ENCODE measurements at regions not wholly inside any gene's neighbourhood (a gene's known extent, or its start where the extent isn't known, plus 50 kb on each side); places are given as distances from the start of the nearest gene placed in this dataset.

GRCh38 chr16:5584109-5584508 is 486.5 kb upstream of the EEF2KMT start:
- Mint-ChIP-seq H3K4me1 (no peaks in the 10 kb centered on the region), H3K27me3 (ENCODE audit: low read depth) (peaks cover 20% of the 10 kb centered on the region), H3K27ac (ENCODE audit: unreplicated experiment) (no peak overlapping the region), H3K36me3 (ENCODE audit: low read depth) (no peaks in the 10 kb centered on the region), H3K4me3 (no peak overlapping the region), H3K9me3 (no peaks in the 10 kb centered on the region)
- TF ChIP-seq CTCF (conservative IDR thresholded peaks at IDR 0.05) = no peak
- DNase-seq (ENCODE audit: low read depth, low spot score) = no peak

- H3K4me1 Mint-ChIP-seq = no peaks in the 10 kb centered on the region
- no peaks in the 10 kb centered on the region for H3K9me3 Mint-ChIP-seq
- H3K4me3 Mint-ChIP-seq = no peak overlapping the region
- H3K27ac Mint-ChIP-seq (ENCODE audit: unreplicated experiment) = no peak overlapping the region
- H3K27me3 Mint-ChIP-seq (ENCODE audit: low read depth) = peaks cover 17% of the 10 kb centered on the region
- no peak for TF ChIP-seq CTCF (conservative IDR thresholded peaks at IDR 0.05)
- H3K36me3 Mint-ChIP-seq (ENCODE audit: low read depth) = no peaks in the 10 kb centered on the region
- no peak for DNase-seq (ENCODE audit: low read depth, low spot score)
Measured at GRCh38 chr16:5582529-5582928, 484.9 kb upstream of the EEF2KMT start.

- Mint-ChIP-seq H3K4me3 (no peak overlapping the region), H3K36me3 (ENCODE audit: low read depth) (no peaks in the 10 kb centered on the region), H3K27me3 (ENCODE audit: low read depth) (peaks cover 23% of the 10 kb centered on the region), H3K4me1 (no peaks in the 10 kb centered on the region), H3K27ac (ENCODE audit: unreplicated experiment) (no peak overlapping the region), H3K9me3 (no peaks in the 10 kb centered on the region)
- DNase-seq (ENCODE audit: low read depth, low spot score) = no peak
- no peak for TF ChIP-seq CTCF (conservative IDR thresholded peaks at IDR 0.05)
Measured at GRCh38 chr16:5581908-5582307, 484.3 kb upstream of the EEF2KMT start.

- H3K27ac Mint-ChIP-seq (ENCODE audit: unreplicated experiment) = no peak overlapping the region
- no peak for DNase-seq (ENCODE audit: low read depth, low spot score)
Measured at GRCh38 chr16:5581428-5581827, 483.8 kb upstream of the EEF2KMT start.

GRCh38 chr16:5580772-5581171 is 483.2 kb upstream of the EEF2KMT start:
- no peak for DNase-seq (ENCODE audit: low read depth, low spot score)
- H3K27me3 Mint-ChIP-seq (ENCODE audit: low read depth) = peaks cover 33% of the 10 kb centered on the region
- no peaks in the 10 kb centered on the region for H3K4me1 Mint-ChIP-seq
- no peak overlapping the region for H3K27ac Mint-ChIP-seq (ENCODE audit: unreplicated experiment)
- no peaks in the 10 kb centered on the region for H3K36me3 Mint-ChIP-seq (ENCODE audit: low read depth)
- no peak for TF ChIP-seq CTCF (conservative IDR thresholded peaks at IDR 0.05)
- no peak overlapping the region for H3K4me3 Mint-ChIP-seq
- no peaks in the 10 kb centered on the region for H3K9me3 Mint-ChIP-seq

More at GRCh38 chr16:5581428-5581827, 483.8 kb upstream of the EEF2KMT start:
- H3K36me3 Mint-ChIP-seq (ENCODE audit: low read depth) = no peaks in the 10 kb centered on the region
- no peak for TF ChIP-seq CTCF (conservative IDR thresholded peaks at IDR 0.05)
- peaks cover 28% of the 10 kb centered on the region for H3K27me3 Mint-ChIP-seq (ENCODE audit: low read depth)
- H3K9me3 Mint-ChIP-seq = no peaks in the 10 kb centered on the region
- no peaks in the 10 kb centered on the region for H3K4me1 Mint-ChIP-seq
- no peak overlapping the region for H3K4me3 Mint-ChIP-seq

- no peaks in the 10 kb centered on the region for H3K9me3 Mint-ChIP-seq
- H3K27ac Mint-ChIP-seq (ENCODE audit: unreplicated experiment) = no peak overlapping the region
- H3K36me3 Mint-ChIP-seq (ENCODE audit: low read depth) = no peaks in the 10 kb centered on the region
Measured at GRCh38 chr16:5580296-5580695, 482.7 kb upstream of the EEF2KMT start.

More at GRCh38 chr16:5580296-5580695, 482.7 kb upstream of the EEF2KMT start:
- no peak for DNase-seq (ENCODE audit: low read depth, low spot score)
- no peak overlapping the region for H3K4me3 Mint-ChIP-seq
- H3K27me3 Mint-ChIP-seq (ENCODE audit: low read depth) = peaks cover 36% of the 10 kb centered on the region
- no peak for TF ChIP-seq CTCF (conservative IDR thresholded peaks at IDR 0.05)
- H3K4me1 Mint-ChIP-seq = no peaks in the 10 kb centered on the region
